Smooth muscle cell (in vitro differentiated cells): ENCODE measurements at regions not wholly inside any gene's neighbourhood (a gene's known extent, or its start where the extent isn't known, plus 50 kb on each side); places are given as distances from the start of the nearest gene placed in this dataset.
"Not testable (repeated sequence)": the region's sequence is repeated elsewhere in the genome, so short reads cannot be mapped to it uniquely, and the experiment has no call there.

Source experiments
- DNase-seq: peaks from one replicate; lab custom pipeline; 2025; ENCODE audit not compliant: unreplicated experiment; lab: John Stamatoyannopoulos, UW
- H2AFZ ChIP-seq: fragments of 200-600 bp; sonication (generic); 2 replicates; pipeline ENCODE4 v1.6.0; 2016; ENCODE audit warnings: antibody characterized with exemption, low read depth, mild to moderate bottlenecking
- H3F3A ChIP-seq: fragments of 200-600 bp; sonication (generic); 2 replicates; pipeline ENCODE4 v1.6.0; 2017; ENCODE audit warnings: antibody characterized with exemption, low read depth
- H3K27ac ChIP-seq: fragments of 200-600 bp; sonication (generic); 2 replicates; pipeline ENCODE4 v1.5.1; 2016; ENCODE audit warnings: low read depth, mild to moderate bottlenecking
- H3K27me3 ChIP-seq: fragments of 200-600 bp; sonication (generic); 2 replicates; pipeline ENCODE4 v1.6.1; 2016; ENCODE audit warnings: low read depth, mild to moderate bottlenecking
- H3K36me3 ChIP-seq: fragments of 200-600 bp; sonication (generic); 2 replicates; pipeline ENCODE4 v1.5.1; 2016; ENCODE audit warnings: low read depth
- H3K4me1 ChIP-seq: fragments of 200-600 bp; sonication (generic); 2 replicates; pipeline ENCODE4 v1.5.1; 2016; ENCODE audit warnings: low read depth
- H3K4me2 ChIP-seq: fragments of 200-600 bp; sonication (generic); 2 replicates; pipeline ENCODE4 v1.6.0; 2016; ENCODE audit warnings: mild to moderate bottlenecking
- H3K4me3 ChIP-seq: fragments of 200-600 bp; sonication (generic); 2 replicates; pipeline ENCODE4 v1.5.1; 2016; ENCODE audit warnings: mild to moderate bottlenecking
- H3K79me2 ChIP-seq: fragments of 200-600 bp; sonication (generic); 2 replicates; pipeline ENCODE4 v1.6.0; 2016; ENCODE audit warnings: low read depth, mild to moderate bottlenecking
- H3K9ac ChIP-seq: fragments of 200-600 bp; sonication (generic); 2 replicates; pipeline ENCODE4 v1.6.0; 2016; ENCODE audit warnings: low read depth
- H3K9me3 ChIP-seq: fragments of 200-600 bp; sonication (generic); replicated peaks from 2 replicates; pipeline ENCODE4 v1.5.1; 2016; ENCODE audit warnings: low read depth
- H4K20me1 ChIP-seq: fragments of 200-600 bp; sonication (generic); 2 replicates; pipeline ENCODE4 v1.6.0; 2016; ENCODE audit warnings: low read depth
- WGBS: methylation state at CpG from one replicate; pipeline ENCODE4 v1.1.7; 2016; ENCODE audit warnings: low lambda C conversion rate; 5-methylcytosine and 5-hydroxymethylcytosine counted together
- TF ChIP-seq, protein P1 (sequence below): fragments of 200-600 bp; sonication (generic); IDR thresholded peaks from 2 replicates; pipeline ENCODE4 v1.5.1; 2017; ENCODE audit warnings: borderline replicate concordance, mild to moderate bottlenecking, antibody characterized with exemption; ENCODE audit not compliant: insufficient read depth, poor library complexity, severe bottlenecking

DNA sequence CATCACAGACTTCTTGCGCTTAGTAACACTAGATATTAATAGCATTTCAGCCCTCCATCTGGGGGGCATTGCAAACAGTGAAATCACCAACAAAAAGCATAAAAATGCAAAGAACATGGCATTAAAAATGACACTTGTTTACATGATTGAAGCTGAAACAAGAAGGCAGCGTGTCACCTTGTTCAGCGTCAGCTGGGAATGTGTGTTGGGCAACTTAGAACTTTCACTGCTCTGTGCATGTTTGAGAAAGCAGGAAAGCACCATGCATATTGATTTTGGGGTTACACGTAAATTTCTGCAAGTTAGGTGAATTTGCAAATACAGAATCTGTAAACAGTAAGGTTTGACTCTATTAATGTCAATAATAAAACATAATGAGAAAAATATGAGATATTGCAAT, 162.9 kb downstream of the SOX4 start:
- Histone ChIP-seq H3K4me3 (no peak overlapping the region), H2AFZ (no peak overlapping the region)

DNA sequence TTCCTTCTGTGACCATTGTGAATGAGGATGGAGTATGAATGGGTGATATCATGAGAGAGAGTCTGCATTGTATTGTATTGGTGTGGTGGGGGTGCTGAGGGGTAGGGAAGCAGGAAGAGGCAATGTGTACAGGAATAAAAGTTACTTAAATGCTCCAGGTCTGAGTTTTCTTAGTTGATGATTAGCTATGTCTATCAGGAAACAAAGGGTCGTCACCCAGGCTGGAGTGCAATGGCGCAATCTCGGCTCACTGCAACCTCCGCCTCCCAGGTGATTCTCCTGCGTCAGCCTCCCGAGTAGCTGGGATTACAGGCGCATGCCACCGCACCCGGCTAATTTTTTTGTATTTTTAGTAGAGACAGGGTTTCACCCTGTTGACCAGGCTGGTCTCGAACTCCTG, 163.8 kb downstream of the SOX4 start:
- DNase-seq, H3K27ac ChIP-seq, H3K9ac ChIP-seq, H3K4me2 ChIP-seq, H3K9me3 ChIP-seq, H2AFZ ChIP-seq, H3K4me3 ChIP-seq, H3F3A ChIP-seq, H3K79me2 ChIP-seq, H3K27me3 ChIP-seq, H3K36me3 ChIP-seq: not testable (repeated sequence)
- WGBS, result 87% methylated on average over 10 of the region's 10 CpGs
- Histone ChIP-seq H4K20me1 (peaks cover 10% of the 10 kb centered on the region), H3K4me1 (peaks cover 14% of the 10 kb centered on the region)

More for the DNA sequence above, 162.9 kb downstream of the SOX4 start:
- 78% methylated on average over 4 of the region's 4 CpGs for WGBS
- H3K27me3 ChIP-seq, result no peaks in the 10 kb centered on the region
- peaks cover 16% of the 10 kb centered on the region for H4K20me1 ChIP-seq
- DNase-seq, result no peak
- H3K4me1 ChIP-seq, result peaks cover 23% of the 10 kb centered on the region
- H3K27ac ChIP-seq, result no peak overlapping the region
- H3F3A ChIP-seq, result peaks cover 8% of the 10 kb centered on the region
- TF ChIP-seq, protein P1, sequence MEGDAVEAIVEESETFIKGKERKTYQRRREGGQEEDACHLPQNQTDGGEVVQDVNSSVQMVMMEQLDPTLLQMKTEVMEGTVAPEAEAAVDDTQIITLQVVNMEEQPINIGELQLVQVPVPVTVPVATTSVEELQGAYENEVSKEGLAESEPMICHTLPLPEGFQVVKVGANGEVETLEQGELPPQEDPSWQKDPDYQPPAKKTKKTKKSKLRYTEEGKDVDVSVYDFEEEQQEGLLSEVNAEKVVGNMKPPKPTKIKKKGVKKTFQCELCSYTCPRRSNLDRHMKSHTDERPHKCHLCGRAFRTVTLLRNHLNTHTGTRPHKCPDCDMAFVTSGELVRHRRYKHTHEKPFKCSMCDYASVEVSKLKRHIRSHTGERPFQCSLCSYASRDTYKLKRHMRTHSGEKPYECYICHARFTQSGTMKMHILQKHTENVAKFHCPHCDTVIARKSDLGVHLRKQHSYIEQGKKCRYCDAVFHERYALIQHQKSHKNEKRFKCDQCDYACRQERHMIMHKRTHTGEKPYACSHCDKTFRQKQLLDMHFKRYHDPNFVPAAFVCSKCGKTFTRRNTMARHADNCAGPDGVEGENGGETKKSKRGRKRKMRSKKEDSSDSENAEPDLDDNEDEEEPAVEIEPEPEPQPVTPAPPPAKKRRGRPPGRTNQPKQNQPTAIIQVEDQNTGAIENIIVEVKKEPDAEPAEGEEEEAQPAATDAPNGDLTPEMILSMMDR, result no peak
- H3K4me2 ChIP-seq, result no peak overlapping the region
- H3K79me2 ChIP-seq, result no peaks in the 10 kb centered on the region
- no peak overlapping the region for H3K9ac ChIP-seq
- no peaks in the 10 kb centered on the region for H3K9me3 ChIP-seq
- H3K36me3 ChIP-seq, result no peaks in the 10 kb centered on the region

DNA sequence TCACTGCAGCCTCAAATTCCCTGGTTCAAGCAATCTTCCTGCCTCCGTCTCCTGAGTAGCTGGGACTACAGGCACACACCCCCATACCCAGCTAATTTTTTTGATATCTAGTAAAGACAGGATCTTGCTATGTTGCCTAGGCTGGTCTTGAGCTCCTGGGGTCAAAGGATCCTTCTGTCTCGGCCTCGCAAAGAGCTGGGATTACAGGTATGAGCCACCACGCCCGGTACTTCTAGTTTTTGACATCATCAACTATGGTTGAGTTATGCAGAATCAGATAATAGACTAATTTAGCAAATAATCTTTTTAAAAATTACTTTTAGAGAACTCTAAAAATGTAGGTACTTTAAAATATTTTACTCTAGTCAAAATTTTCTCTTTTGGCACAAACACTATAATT, 166.2 kb downstream of the SOX4 start:
- Histone ChIP-seq H2AFZ (no peak overlapping the region), H3K4me1 (no peaks in the 10 kb centered on the region), H3F3A (peaks cover under 1% of the 10 kb centered on the region), H3K9me3 (no peaks in the 10 kb centered on the region), H3K27ac (no peak overlapping the region), H3K36me3 (no peaks in the 10 kb centered on the region), H3K27me3 (no peaks in the 10 kb centered on the region), H3K4me2 (no peak overlapping the region), H3K79me2 (no peaks in the 10 kb centered on the region), H4K20me1 (no peaks in the 10 kb centered on the region), H3K4me3 (no peak overlapping the region), H3K9ac (no peak overlapping the region)
- WGBS, result 84% methylated on average over 5 of the region's 5 CpGs
- TF ChIP-seq, protein P1, result no peak
- DNase-seq, result no peak

DNA sequence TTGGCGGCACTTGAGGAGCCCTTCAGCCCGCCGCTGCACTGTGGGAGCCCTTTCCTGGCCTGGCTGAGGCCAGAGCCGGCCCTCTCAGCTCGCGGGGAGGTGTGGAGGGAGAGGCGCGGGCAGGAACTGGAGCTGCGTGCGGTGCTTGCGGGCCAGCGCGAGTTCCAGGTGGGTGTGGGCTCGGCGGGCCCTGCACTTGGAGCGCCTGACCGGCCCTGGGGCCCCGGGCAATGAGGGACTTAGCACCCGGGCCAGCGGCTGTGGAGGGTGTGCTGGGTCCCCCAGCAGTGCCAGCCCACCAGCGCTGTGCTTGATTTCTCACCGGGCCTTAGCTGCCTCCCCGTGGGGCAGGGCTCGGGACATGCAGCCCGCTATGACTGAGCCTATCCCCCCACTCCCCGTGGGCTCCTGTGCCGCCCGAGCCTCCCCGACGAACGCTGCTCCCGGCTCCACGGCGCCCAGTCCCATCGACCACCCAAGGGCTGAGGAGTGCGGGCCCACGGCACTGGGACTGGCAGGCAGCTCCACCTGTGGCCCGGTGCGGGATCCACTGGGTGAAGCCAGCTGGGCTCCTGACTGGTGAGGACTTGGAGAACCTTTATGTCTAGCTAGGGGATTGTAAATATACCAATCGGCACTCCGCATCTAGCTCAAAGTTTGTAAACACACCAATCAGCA, 167.6 kb downstream of the SOX4 start:
- not testable (repeated sequence) for H3K27ac ChIP-seq, H3F3A ChIP-seq, H3K9ac ChIP-seq, H3K27me3 ChIP-seq, DNase-seq, H3K4me3 ChIP-seq, H3K9me3 ChIP-seq, H3K36me3 ChIP-seq, H3K79me2 ChIP-seq, H3K4me2 ChIP-seq, H3K4me1 ChIP-seq, H2AFZ ChIP-seq, H4K20me1 ChIP-seq
- WGBS, result 94% methylated on average over 41 of the region's 41 CpGs

DNA sequence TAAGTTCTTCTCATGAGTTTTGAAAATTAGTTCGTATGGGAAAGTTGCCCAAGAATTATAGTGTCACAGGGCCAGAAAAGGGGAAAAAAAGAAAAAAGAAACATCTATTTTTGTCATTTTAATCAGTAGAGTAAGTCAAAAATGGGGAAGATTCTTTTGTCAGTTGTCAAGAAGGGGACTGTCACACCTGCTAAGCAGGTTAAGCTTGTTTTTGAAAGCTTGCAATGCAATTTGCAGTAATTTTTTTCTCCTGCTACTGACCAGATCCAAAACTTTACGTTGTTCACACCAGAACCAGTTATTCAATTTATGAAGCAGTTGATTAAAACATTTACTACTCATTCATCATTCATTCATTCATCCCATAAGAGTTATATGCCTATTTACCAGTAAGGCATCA, 171.4 kb downstream of the SOX4 start:
- Histone ChIP-seq H4K20me1 (no peaks in the 10 kb centered on the region), H3F3A (peaks cover 21% of the 10 kb centered on the region), H3K9me3 (no peaks in the 10 kb centered on the region), H3K27ac (no peak overlapping the region), H3K4me3 (no peak overlapping the region), H3K36me3 (no peaks in the 10 kb centered on the region), H2AFZ (no peak overlapping the region), H3K4me2 (no peak overlapping the region), H3K9ac (no peak overlapping the region), H3K79me2 (no peaks in the 10 kb centered on the region), H3K27me3 (no peaks in the 10 kb centered on the region), H3K4me1 (peaks cover 25% of the 10 kb centered on the region)
- 69% methylated on average over 2 of the region's 2 CpGs for WGBS
- TF ChIP-seq, protein P1, result no peak
- no peak for DNase-seq
